OCI-LY7 (cell line): ENCODE measurements at regions not wholly inside any gene's neighbourhood (a gene's known extent, or its start where the extent isn't known, plus 50 kb on each side); places are given as distances from the start of the nearest gene placed in this dataset.
"Not testable (repeated sequence)": the region's sequence is repeated elsewhere in the genome, so short reads cannot be mapped to it uniquely, and the experiment has no call there.

Experiments used
- BruUV-seq: library from RNA; stranded (reverse); fragments of 400-500 nt; replicated peaks from 2 replicates; lab custom pipeline; 2021; lab: Mats Ljungman, UMichigan
- CTCF ChIA-PET: fragments of 300-600 bp; sonication (Branson Sonifier 250); formaldehyde crosslinking; loops from one replicate; lab custom pipeline; 2022; ENCODE audit warnings: antibody characterized with exemption; ENCODE audit not compliant: unreplicated experiment; lab: Charles Lee
- POLR2A ChIA-PET: fragments of 300-600 bp; sonication (Branson Sonifier 250); formaldehyde crosslinking; loops from one replicate; lab custom pipeline; 2022; ENCODE audit warnings: antibody characterized with exemption; lab: Charles Lee
- DNase-seq: peaks from one replicate; pipeline ENCODE4 v3.0.0-alpha.2; 2015; ENCODE audit warnings: low spot score
- H2AFZ ChIP-seq: fragments of 200-600 bp; sonication (generic), shearing (Covaris generic); 2 replicates; pipeline ENCODE4 v1.6.1; 2014; ENCODE audit warnings: mild to moderate bottlenecking, antibody characterized with exemption, low read length, moderate library complexity
- H3K27ac ChIP-seq: fragments of 200-600 bp; sonication (generic); 2 replicates; pipeline ENCODE4 v1.5.1; 2014; ENCODE audit warnings: mixed run types, low read depth, mild to moderate bottlenecking, moderate library complexity, low read length, inconsistent platforms; ENCODE audit not compliant: poor library complexity, severe bottlenecking
- H3K36me3 ChIP-seq: fragments of 200-600 bp; sonication (generic); 2 replicates; pipeline ENCODE4 v1.6.1; 2014; ENCODE audit warnings: mild to moderate bottlenecking, antibody characterized with exemption, low read length, moderate library complexity, mixed read lengths; ENCODE audit not compliant: insufficient read depth
- H3K4me1 ChIP-seq: fragments of 200-600 bp; sonication (generic); 2 replicates; pipeline ENCODE4 v1.5.1; 2014; ENCODE audit warnings: mild to moderate bottlenecking, low read length; ENCODE audit not compliant: insufficient read depth, poor library complexity, severe bottlenecking
- H3K4me2 ChIP-seq: fragments of 200-600 bp; sonication (generic); 2 replicates; pipeline ENCODE4 v1.6.1; 2014; ENCODE audit warnings: mild to moderate bottlenecking, low read length
- H3K4me3 ChIP-seq: fragments of 200-600 bp; sonication (generic); 2 replicates; pipeline ENCODE4 v1.5.1; 2014; ENCODE audit warnings: mild to moderate bottlenecking, low read depth, low read length; ENCODE audit not compliant: poor library complexity, severe bottlenecking
- H3K79me2 ChIP-seq: fragments of 200-600 bp; sonication (generic); 2 replicates; pipeline ENCODE4 v1.6.1; 2016; ENCODE audit warnings: low read depth, mild to moderate bottlenecking, low read length, moderate library complexity, mixed read lengths; ENCODE audit not compliant: insufficient read depth
- H3K9me2 ChIP-seq: fragments of 200-600 bp; sonication (generic); 2 replicates; pipeline ENCODE4 v1.6.1; 2016; ENCODE audit warnings: mild to moderate bottlenecking, low read length, mixed read lengths; ENCODE audit not compliant: insufficient read depth
- H3K9me3 ChIP-seq: fragments of 200-600 bp; sonication (generic); 2 replicates; pipeline ENCODE4 v1.6.1; 2014; ENCODE audit warnings: mild to moderate bottlenecking, mixed run types, low read length, mixed read lengths
- H4K20me1 ChIP-seq: fragments of 200-600 bp; sonication (generic); 2 replicates; pipeline ENCODE4 v1.6.1; 2014; ENCODE audit warnings: mild to moderate bottlenecking, antibody characterized with exemption, low read length, moderate library complexity, mixed read lengths; ENCODE audit not compliant: insufficient read depth
- CTCF ChIP-seq: fragments of 200-600 bp; sonication (generic); conservative IDR thresholded peaks from 2 replicates; pipeline ENCODE4 v1.5.1; 2014; ENCODE audit warnings: mild to moderate bottlenecking, antibody characterized with exemption, low read length, moderate library complexity, mixed read lengths
- EZH2phosphoT487 ChIP-seq: fragments of 200-600 bp; sonication (generic); IDR thresholded peaks from 2 replicates; pipeline ENCODE4 v1.6.1; 2018; ENCODE audit warnings: low read depth, borderline replicate concordance, mild to moderate bottlenecking, mixed run types, antibody characterized with exemption, low read length, moderate library complexity, mixed read lengths
- intact Hi-C: fragments of 100-400 bp; cut with micrococcal nuclease; formaldehyde crosslinking; loops from one replicate; pipeline ENCODE4 v1.10.0; 2022; ENCODE audit not compliant: unreplicated experiment

- Histone ChIP-seq H3K4me2 (no peak overlapping the region), H3K4me3 (no peak overlapping the region), H3K9me3 (no peaks in the 10 kb centered on the region), H3K27ac (no peak overlapping the region), H3K36me3 (no peaks in the 10 kb centered on the region), H4K20me1 (no peaks in the 10 kb centered on the region), H3K4me1 (no peaks in the 10 kb centered on the region), H3K9me2 (no peaks in the 10 kb centered on the region), H2AFZ (no peak overlapping the region), H3K79me2 (no peaks in the 10 kb centered on the region)
- CTCF ChIA-PET = no interaction called here
- TF ChIP-seq EZH2phosphoT487 (no peak), CTCF (no peak)
- BruUV-seq = no TSS peak
- POLR2A ChIA-PET = no interaction called here
- DNase-seq = no peak
- intact Hi-C loops = no loop called here
These were observed 109.2 kb downstream of the SOCS6 start for GRCh38 chr18:70398076-70398475.

- Histone ChIP-seq H3K4me1 (no peaks in the 10 kb centered on the region), H3K9me3 (no peaks in the 10 kb centered on the region), H2AFZ (no peak overlapping the region), H3K4me2 (no peak overlapping the region), H3K27ac (no peak overlapping the region), H3K9me2 (no peaks in the 10 kb centered on the region), H3K79me2 (no peaks in the 10 kb centered on the region), H3K36me3 (no peaks in the 10 kb centered on the region), H3K4me3 (no peak overlapping the region), H4K20me1 (no peaks in the 10 kb centered on the region)
- CTCF ChIA-PET = no interaction called here
- no peak for TF ChIP-seq EZH2phosphoT487
- no peak for TF ChIP-seq CTCF
- DNase-seq = no peak
- intact Hi-C loops = no loop called here
- no TSS peak for BruUV-seq
- POLR2A ChIA-PET = interaction anchor here (0.6 kb wide), 1 partner anchor 171 kb away, joined by 3 read pairs; no protein-coding TSS in a partner anchor
These were observed 108.5 kb downstream of the SOCS6 start for GRCh38 chr18:70397259-70397925.

- CTCF ChIA-PET, POLR2A ChIA-PET, H3K4me3 ChIP-seq, intact Hi-C loops, BruUV-seq, H3K36me3 ChIP-seq, H3K4me2 ChIP-seq, H3K4me1 ChIP-seq, H2AFZ ChIP-seq, H4K20me1 ChIP-seq, H3K79me2 ChIP-seq, H3K27ac ChIP-seq, H3K9me2 ChIP-seq, DNase-seq, H3K9me3 ChIP-seq: not testable (repeated sequence)
These were observed 106.9 kb downstream of the SOCS6 start for GRCh38 chr18:70395771-70396170.
